Fibroblast of pulmonary artery (primary cell): ENCODE measurements at regions not wholly inside any gene's neighbourhood (a gene's known extent, or its start where the extent isn't known, plus 50 kb on each side); places are given as distances from the start of the nearest gene placed in this dataset.

Source experiments
- DNase-seq: peaks from one replicate; pipeline ENCODE4 v3.0.0-alpha.2; 2010; ENCODE audit warnings: low read depth
- H3K4me3 ChIP-seq: replicated peaks from 2 replicates; pipeline ENCODE4 v1.5.1; 2011; ENCODE audit warnings: low read depth, mild to moderate bottlenecking, control low read depth, low read length, moderate library complexity
- CTCF ChIP-seq: IDR thresholded peaks from 2 replicates; pipeline ENCODE4 v1.5.1; 2011; ENCODE audit warnings: mild to moderate bottlenecking, control low read depth, low read length, inconsistent platforms; ENCODE audit errors: missing control alignments

- DNase-seq = no peak
- no peak for TF ChIP-seq CTCF
- no peak overlapping the region for H3K4me3 ChIP-seq
These were observed 339.0 kb downstream of the PLPP3 start for GRCh38 chr1:56240400-56240799.

GRCh38 chr1:56237491-56238064 is 341.8 kb downstream of the PLPP3 start:
- no peak for TF ChIP-seq CTCF

GRCh38 chr1:56236688-56237087 is 342.7 kb downstream of the PLPP3 start:
- DNase-seq = no peak

More at GRCh38 chr1:56237491-56238064, 341.8 kb downstream of the PLPP3 start:
- DNase-seq = no peak
- H3K4me3 ChIP-seq = no peak overlapping the region

GRCh38 chr1:56235909-56236510 is 343.4 kb downstream of the PLPP3 start:
- DNase-seq = no peak
- no peak for TF ChIP-seq CTCF
- H3K4me3 ChIP-seq = no peak overlapping the region

More at GRCh38 chr1:56236688-56237087, 342.7 kb downstream of the PLPP3 start:
- no peak for TF ChIP-seq CTCF
- H3K4me3 ChIP-seq = no peak overlapping the region

- H3K4me3 ChIP-seq = no peak overlapping the region
- no peak for TF ChIP-seq CTCF
- no peak for DNase-seq
These were observed 350.2 kb downstream of the PLPP3 start for GRCh38 chr1:56229186-56229585.

- no peak for TF ChIP-seq CTCF
- no peak for DNase-seq
- H3K4me3 ChIP-seq = no peak overlapping the region
These were observed 351.5 kb downstream of the PLPP3 start for GRCh38 chr1:56227886-56228285.

GRCh38 chr1:56227401-56227800 is 352.0 kb downstream of the PLPP3 start:
- DNase-seq = no peak
- TF ChIP-seq CTCF = no peak
- no peak overlapping the region for H3K4me3 ChIP-seq
